Thyroid gland (tissue), 4 donors: ENCODE measurements at regions not wholly inside any gene's neighbourhood (a gene's known extent, or its start where the extent isn't known, plus 50 kb on each side); places are given as distances from the start of the nearest gene placed in this dataset.

Experiments
- CTCF ChIP-seq, 6 experiments: fragments of 200-600 bp in 3 of 6; fragments of 450-650 bp in 3 of 6; sonication (generic) in 3 of 6; IDR thresholded peaks; one replicate each; pipeline ENCODE4 v1.5.1; 2016 to 2019; ENCODE audit warnings: antibody characterized with exemption in 6 of 6, mild to moderate bottlenecking in 2 of 6, inconsistent platforms in 1 of 6, moderate library complexity in 1 of 6
- POLR2A ChIP-seq, 2 donors: fragments of 450-650 bp; IDR thresholded peaks; one replicate each; pipeline ENCODE4 v1.6.1; 2017; ENCODE audit warnings: antibody characterized with exemption in 2 of 2, mild to moderate bottlenecking in 2 of 2, moderate library complexity in 1 of 2

- TF ChIP-seq CTCF (IDR thresholded peaks at IDR 0.05) (no peak), POLR2A (IDR thresholded peaks at IDR 0.05) (no peak)
Measured at GRCh38 chr7:34322841-34323240, 335.2 kb upstream of the NPSR1 start.
